Activated CD8-positive, alpha-beta memory T cell treated with anti-CD3 and anti-CD28 coated beads, Interleukin-2, amount 50 U/mL, for 24 hours (primary cell): ENCODE measurements at regions not wholly inside any gene's neighbourhood (a gene's known extent, or its start where the extent isn't known, plus 50 kb on each side); places are given as distances from the start of the nearest gene placed in this dataset.
"Not testable (repeated sequence)": the region's sequence is repeated elsewhere in the genome, so short reads cannot be mapped to it uniquely, and the experiment has no call there.

ENCODE experiments used
- DNase-seq: peaks from one replicate; pipeline ENCODE4 v3.0.0-alpha.2; 2020; ENCODE audit errors: extremely low read depth

DNA sequence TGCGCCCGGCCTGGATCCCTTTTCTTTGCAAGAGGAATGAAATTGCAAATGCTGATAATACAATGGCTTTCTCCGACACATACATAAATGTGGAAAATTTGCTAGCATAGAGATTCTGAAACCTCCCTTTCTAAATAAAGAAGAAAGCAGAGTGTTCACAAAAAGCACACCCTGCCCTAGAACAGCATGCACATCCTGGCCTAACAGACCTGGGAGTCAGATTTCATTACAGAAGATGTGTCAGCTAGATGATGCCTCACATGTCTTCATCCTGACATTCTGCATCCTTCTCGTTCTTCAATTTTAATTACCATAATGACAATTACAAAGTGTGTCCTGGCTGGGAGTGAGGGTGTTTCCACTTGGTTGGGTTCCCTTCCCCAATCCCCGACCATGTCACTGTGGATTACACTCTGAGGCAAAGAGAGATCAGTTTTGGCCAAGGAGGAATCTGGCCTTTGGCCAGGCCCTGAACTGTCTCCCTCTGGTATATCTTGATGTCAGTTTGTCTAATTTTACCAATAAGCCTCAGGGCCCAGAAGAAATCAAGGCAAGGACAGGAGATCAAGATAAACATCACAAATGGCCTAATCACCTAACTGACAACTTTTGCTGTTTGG lies 104.9 kb upstream of the SPATA12 start:
- DNase-seq, result no peak

DNA sequence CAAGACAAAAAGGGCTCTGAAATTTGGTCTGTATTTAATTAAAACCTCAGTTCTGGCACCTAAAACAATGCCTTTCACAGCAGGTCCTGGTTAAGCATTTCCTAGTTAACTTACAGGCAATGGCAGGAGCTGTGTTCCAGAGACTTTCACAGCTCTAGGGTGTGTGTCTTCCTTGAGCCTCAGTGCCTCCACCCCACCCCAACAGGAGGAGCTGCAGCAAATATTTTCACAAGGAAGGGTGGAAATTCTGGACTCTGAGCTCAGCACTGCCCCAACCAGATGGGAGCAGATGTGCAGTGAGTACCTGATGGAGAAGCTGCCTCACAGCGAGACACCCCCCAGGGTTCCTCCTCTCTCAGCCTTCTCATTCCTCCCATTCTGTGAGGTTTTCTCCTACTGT lies 106.3 kb upstream of the SPATA12 start:
- no peak for DNase-seq

DNA sequence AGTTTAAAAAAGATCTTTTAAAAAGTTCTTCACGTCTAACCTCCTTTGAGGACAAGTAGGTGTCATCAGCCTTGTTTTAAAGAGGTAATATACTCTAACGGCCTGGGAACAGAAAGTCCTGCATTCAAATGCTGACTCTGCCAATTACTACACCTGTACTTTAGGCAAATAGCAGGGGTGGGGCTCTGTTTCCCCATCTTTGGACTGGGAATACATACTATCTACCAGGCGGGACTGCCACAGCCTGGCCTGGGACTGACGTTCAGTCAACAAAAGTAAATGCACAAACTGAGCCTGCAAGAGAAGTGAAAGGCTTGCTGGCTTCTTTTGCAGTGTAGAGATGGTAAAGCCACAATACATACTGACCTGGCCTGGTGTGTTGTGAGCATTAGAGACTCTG lies 107.6 kb upstream of the SPATA12 start:
- DNase-seq, result no peak

DNA sequence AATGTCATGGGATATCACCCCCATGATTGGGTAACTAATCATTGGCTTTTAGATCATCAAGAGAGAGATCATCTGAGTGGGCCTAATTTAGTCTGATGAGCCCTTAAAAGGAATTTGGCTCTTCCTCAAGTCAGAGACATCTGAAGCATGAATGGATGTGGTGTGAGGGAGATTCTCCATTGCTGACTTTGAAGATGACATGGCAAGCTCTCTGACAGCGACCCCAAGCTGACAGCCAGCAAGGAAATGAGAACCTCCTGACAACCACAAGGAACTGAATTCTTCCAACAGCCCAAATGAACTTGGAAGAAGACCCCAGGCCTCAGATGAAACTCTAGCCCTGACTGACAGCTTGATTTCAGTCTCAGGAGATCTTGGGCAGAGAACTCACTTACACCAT lies 108.4 kb upstream of the SPATA12 start:
- DNase-seq, result no peak

DNA sequence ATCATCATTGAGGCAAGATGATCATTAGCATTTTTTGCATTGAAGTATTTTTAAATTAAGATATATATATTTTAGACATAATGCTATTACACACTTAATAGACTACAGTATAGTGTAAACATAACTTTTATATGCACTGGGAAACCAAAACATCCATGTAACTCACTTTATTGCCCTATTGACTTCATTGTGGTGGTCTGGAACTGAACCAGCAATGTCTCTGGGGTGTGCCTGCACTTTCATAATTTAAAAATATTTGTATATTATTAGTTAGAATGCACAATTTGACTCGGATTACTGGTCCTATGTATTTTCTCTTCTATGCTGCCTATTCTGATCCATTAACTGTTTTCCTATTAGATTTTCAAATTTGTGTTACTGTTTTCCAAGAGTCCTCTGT lies 109.1 kb upstream of the SPATA12 start:
- no peak for DNase-seq

DNA sequence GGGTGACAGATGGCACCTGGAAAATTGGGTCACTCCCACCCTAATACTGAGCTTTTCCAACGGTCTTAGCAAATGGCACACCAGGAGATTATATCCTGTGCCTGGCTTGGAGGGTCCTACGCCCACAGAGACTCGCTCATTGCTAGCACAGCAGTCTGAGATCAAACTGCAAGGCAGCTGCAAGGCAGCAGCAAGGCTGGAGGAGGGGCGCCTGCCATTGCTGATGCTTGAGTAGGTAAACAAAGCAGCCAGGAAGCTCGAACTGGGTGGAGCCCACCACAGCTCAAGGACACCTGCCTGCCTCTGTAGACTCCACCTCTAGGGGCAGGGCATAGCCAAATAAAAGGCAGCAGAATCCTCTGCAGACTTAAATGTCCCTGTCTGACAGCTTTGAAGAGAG lies 115.1 kb upstream of the SPATA12 start:
- not testable (repeated sequence) for DNase-seq

DNA sequence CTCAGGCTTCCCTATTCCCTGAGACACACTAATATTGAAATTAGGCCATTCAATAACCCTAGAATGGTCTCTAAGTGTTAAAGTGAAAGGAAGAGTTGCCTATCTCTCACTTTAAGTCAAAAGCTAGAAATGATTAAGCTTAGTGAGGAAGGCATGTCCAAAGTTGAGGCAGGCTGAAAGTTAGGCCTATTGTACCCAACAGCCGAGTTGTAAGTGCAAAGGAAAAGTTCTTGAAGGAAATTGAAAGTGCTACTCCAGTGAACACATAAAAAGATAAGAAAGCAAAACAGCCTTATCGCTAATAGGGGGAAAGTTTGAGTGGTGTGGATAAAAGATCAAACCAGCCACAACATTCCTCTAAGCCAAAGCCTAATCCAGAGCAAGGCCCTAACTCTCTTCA lies 117.9 kb upstream of the SPATA12 start:
- no peak for DNase-seq

DNA sequence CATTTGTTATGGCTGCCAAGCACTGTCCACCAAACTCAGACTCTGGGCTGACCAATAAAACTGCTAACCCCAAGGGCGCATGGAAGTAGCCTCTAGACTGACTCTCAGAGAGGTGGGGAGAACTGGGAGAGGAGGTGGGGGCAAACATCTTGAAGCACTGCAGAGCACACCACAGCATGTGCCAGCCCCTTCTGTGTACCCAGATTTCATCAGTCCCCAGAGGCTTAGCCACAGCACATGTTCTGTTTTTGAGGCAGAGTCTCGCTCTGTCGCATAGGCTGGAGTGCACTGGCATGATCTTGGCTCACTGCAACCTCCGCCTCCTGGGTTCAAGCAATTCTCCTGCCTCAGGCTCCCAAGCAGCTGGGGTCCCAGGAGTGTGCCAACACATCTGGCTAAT lies 119.5 kb upstream of the SPATA12 start:
- DNase-seq, result no peak

DNA sequence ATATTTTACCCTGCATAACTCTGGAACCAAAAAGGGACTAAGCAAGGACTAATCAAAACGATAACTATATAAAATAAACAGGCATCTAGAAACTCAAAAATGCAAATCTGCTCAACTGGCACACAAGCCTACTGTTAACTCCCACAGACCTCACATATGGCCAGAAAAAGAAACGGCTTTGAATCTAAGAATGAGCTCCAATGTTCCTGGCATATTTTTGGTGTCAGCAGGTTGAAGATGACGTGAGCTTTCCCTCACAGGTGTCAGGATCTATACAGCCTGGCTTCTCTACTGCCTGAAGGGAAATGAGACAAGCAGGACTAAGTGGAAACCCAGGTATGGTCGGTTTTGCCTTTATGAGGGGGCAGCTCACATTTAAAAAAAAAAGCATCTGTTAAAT lies 120.1 kb upstream of the SPATA12 start:
- no peak for DNase-seq

DNA sequence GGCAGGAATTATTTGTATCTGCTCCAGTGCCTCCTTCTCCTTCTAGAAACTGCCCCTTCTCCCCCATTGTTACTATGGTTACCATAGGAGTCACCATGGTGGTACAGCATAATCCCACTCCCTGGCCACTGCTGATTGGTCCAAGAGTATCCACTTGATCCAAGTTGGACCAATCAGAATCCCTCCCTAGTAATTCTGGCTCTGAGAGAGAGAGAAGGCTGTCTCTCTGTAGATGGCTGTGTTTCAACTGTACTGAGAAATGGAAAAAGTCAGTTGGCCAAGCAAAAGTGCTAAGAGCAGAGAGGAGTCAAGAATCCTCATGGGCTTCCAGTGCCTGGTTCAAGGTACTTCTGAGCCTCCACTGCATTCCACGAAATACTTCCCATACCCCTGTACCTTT lies 120.6 kb upstream of the SPATA12 start:
- no peak for DNase-seq

DNA sequence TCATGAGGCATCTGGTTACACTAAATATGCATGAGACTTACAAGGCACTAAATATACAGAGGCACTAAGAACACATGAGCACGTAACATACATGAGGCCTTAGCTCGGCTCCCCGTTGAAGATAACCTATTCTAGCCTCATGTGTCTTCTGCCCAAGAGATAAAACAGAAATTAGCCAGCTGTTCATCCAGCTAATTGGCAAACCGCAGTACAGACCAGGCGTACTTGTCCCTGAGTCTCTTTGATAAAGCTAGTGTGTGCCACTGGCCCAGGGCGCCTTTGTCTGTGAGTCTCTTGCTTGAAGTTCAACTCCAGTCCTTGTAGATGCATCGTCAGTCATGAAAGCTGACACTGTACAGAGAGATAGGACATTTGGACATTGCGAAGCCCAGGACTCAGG lies 121.9 kb upstream of the SPATA12 start:
- no peak for DNase-seq

DNA sequence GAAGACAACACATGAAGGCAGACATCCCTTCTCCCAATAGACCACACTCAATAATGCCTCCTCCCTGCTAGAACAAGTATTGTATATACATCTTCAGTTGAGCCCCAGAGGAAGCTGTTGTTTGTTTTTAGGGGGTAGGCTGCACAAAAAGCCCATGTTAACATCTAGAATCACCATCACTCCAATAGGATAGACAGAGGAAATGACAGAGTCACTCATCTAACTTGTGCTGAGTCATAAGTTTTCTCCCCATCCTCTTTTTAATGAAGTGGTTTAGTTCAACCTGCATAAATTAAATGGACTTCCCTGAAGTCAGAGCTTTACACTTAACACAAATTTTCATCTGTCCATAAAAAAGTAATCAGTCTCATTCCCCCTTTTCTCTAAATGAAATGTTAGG lies 122.9 kb upstream of the SPATA12 start:
- DNase-seq, result no peak

DNA sequence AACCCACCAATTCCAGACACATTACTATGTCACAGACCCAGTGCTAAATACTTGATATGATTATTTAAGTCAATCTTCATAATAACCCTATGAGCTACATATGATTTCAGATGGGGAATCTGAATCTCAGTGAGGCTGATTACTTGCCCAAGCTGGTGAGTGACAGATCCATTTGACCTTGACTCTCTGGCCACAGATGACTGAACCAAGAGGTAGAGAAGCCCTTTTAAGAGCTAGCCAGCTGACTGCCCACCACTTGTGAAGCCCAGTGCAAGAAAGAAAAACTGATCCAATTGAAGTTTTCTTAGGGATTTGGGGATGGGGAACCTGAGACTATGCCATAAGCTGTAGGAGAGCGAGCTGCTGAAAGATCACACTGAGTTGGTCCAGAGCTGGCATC lies 124.7 kb upstream of the SPATA12 start:
- no peak for DNase-seq

DNA sequence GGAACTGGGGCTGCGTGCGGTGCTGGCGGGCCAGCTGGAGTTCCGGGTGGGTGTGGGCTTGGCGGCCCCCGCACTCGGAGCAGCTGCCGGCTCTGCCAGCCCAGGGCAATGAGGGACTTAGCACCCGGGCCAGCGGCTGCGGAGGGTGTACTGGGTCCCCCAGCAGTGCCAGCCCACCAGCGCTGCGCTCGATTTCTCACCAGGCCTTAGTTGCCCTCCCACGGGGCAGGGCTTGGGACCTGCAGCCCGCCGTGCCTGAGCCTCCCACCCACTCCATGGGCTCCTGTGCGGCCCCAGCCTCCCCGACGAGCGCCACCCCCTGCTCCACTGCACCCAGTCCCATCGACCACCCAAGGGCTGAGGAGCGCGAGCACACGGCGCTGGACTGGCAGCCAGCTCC lies 126.0 kb upstream of the SPATA12 start:
- not testable (repeated sequence) for DNase-seq

DNA sequence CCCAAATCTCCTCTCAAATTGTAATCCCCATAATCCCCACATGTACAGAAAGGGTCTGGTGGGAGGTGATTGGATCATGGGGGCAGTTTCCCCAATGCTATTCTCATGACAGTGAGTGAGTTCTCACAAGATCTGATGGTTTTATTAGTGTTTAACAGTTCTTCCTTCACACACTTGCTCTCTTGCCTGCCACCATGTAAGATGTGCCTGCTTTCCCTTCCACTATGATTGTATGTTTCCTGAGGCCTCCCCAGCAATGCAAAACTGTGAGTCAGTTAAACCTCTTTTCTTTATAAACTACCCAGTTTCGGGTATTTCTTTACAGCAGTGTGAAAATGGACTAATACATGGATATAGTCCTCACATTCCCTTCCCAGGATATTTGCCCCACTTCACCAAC lies 126.7 kb upstream of the SPATA12 start:
- no peak for DNase-seq

DNA sequence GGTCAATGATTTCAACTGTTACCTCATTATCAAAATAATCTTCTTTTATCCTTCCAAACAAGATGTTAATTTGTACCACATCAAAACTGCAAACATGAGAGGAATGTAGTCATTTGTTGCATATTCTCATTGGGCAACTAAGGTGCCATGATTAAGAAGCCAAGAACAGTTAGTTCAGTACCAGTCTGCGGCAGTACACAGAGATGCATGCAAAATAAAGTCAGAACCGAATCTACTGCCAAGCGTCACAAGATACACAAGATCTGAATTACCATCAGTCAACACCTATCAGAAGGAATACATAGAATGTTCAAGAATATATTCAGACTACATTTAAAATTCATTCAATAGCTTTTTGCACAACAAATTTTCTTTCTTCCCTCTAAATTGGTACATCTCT lies 127.6 kb upstream of the SPATA12 start:
- no peak for DNase-seq

DNA sequence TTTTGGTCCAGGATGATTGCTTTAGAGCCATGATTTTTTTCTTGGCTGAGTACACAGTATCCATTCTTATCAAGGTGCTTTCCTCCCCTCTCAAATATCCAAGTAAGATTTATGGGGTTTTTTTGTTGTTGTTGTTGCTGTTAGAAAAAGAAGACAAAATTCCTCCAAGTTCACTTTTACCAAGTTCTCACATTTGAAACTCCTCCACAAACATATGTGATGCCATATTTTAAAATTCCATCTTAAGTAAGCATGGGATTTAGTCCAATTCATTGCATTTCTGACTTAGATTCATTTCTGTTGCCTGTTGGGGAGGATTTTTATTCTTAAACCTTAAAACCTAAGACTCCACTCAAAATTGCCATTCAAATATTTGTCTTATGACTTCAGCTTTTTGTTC lies 128.6 kb upstream of the SPATA12 start:
- DNase-seq, result no peak

DNA sequence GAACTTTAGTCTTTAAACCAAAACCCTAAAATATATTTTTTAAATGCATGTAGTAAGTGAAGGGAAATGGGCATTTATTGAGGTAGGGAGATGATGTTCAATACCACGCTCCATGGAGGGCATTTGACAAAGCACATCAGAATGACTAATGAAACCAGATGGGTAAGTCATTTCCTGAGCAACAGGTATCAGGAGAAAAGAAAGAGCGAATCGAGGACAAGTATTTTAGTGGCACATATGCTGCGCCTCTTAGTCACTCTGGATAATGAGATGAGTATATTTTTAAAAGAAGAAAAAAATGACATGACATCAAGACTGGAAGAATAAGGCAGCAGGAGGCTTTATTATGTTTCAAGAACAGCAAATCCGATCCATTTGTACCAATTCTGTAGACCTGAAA lies 129.0 kb upstream of the ARHGEF3 start:
- no peak for DNase-seq

DNA sequence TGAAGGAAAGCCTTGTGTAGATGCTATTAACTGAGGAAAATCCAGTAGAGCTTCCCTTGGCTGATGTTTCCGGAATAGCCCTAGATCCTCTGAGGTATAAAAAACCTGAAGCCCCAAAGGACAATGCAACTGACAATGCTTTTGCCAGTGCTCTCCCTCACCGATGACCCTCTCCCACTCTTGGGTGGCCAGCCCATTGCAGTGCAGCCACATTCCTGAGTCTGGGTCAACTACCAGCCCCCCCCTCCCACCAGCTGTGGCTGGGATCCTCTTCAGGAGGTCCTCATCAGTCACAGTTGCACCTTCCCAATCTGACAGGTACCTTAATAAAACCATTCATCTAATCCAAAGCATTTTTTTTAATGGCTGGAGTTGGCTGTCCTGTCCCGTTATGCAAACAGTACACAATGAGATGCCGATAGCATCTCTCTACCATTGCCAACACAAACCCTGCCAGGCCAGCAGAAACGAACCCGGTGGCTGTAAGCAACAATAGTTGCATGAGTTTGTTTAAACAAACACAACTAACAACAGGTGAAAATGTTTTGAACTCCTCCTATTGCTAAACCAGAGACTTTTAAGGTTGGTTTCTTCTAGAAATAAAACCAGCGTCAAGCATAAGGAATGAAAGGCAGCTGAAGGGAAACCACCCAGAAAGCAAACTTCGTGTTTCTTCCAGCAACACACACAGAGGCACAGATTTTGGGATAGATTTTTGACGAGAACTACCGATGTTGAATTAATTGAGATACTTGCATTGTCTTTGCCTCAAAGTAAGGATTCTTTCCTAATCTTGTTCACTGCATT lies 128.3 kb upstream of the ARHGEF3 start:
- DNase-seq, result no peak

DNA sequence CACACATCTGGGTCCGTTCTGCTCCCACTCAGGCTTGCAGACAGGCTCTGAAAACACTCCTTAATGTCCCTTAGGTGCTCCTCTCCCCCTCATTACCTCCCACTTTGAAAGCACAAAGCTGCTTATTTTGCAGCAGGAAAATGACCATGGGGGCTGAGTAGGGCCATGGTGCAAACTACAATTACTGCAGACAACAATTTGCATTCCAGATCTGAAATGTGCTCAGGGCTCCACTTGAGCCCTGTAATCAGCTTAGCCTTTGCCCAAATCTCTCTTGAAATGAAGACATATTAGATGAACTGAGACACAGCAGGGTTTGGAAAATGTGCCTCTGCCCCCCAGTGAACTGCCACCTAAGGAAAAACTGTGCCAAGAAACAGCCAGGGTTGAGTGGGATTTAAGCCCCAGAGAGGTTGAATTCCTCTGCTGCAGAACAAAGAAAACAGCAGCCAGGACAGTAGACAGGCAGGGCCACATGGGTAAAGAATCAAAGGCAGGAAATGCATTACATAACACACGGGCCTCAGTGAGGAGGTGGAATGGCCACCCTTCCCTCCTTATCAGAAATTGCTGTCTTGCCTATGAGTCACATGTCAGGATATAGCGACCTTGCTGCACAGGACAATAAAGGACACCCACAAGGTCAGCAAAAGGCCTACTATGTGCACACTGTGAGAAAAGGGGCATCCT lies 126.8 kb upstream of the ARHGEF3 start:
- no peak for DNase-seq

DNA sequence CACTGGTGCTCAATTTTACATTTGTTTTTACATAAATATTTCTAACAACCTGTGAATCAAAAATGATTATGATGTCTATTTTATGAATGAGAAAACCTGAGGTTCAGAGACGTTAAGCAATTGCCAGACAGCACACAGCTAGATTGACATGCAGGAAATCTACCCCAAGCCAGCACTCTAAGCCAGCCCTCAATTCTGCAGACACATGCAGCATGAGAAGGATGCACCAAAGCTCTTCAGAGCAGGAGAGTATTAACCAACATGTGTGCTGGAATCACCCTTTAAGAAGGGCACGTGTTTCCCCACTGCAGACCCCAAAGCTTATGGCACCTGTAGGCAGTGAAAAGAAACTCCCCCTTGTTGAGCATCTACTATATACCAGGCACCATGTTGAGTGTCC lies 126.1 kb upstream of the ARHGEF3 start:
- no peak for DNase-seq

DNA sequence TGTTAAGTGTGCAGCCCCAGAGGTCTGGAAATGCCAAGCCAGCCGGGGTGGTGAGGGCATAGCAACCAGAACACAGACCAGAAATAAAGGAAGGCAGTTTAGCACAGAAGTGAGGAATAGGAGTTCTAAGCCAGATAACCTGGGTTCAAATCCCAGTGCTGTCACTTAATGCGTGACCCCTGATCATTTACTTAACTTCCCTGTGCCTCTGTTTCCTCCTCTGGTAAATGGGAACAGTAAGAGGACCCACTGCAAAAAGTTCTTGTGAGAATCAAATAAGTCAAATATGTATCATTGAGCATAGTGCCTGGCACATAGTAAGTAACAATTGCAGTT lies 125.2 kb upstream of the ARHGEF3 start:
- no peak for DNase-seq

DNA sequence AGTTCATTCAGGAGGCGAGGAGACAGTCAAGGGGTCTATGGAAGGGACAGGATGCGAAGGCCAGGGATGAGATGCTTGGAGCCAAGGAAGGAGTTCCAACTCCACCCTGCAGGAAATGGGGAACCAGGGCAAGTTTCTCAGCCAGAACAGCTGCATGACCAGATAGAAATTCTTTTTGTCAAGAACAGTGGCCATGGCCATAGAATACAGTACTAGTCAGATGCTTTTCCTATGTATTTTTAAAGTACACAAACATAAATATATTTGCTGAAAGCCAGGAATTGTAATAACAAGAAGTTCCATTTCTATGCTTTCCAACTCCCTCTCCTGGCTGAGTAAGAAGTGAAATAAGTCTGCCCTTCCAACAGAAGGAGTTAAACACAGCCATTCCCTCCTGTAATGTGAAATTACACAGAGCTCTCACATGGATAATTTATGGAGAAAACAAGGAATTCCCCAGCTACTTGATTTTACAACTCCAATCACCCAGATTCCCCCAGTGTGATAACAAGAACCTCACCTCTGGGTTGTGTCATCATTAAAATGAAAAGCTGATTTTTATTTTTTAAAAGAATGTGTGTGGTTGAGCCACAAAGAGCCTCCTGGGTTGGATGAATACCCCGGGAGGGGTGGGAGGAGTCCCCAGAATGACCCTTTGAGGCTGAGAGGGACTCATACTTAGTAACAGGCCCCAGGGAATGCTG lies 124.6 kb upstream of the ARHGEF3 start:
- DNase-seq, result no peak
